ENCODE measurements at regions not wholly inside any gene's neighbourhood (a gene's known extent, or its start where the extent isn't known, plus 50 kb on each side); places are given as distances from the start of the nearest gene placed in this dataset.

DNA sequence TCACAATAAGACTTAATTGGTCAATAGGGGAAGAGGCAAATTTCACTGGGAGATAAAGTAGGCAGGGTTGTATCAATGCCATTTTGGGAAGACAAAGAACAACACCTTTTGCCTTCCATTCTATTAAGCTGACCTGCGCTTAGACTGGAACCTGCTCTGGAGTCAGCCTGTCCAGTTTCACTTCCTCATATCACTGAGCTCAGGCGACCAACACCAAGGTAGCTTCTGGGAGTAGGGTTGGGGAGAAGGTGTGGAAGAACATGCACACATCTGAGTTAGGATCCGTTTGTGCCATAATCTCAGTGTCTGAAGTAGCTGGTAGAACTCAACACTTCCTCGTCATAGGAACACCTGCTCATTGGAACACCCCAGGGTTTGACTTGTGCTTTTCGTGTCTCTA lies 527.4 kb upstream of the IGFBP3 start:
- TF ChIP-seq, protein P1, sequence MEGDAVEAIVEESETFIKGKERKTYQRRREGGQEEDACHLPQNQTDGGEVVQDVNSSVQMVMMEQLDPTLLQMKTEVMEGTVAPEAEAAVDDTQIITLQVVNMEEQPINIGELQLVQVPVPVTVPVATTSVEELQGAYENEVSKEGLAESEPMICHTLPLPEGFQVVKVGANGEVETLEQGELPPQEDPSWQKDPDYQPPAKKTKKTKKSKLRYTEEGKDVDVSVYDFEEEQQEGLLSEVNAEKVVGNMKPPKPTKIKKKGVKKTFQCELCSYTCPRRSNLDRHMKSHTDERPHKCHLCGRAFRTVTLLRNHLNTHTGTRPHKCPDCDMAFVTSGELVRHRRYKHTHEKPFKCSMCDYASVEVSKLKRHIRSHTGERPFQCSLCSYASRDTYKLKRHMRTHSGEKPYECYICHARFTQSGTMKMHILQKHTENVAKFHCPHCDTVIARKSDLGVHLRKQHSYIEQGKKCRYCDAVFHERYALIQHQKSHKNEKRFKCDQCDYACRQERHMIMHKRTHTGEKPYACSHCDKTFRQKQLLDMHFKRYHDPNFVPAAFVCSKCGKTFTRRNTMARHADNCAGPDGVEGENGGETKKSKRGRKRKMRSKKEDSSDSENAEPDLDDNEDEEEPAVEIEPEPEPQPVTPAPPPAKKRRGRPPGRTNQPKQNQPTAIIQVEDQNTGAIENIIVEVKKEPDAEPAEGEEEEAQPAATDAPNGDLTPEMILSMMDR (IDR thresholded peaks at IDR 0.05): no peak
- TF ChIP-seq POLR2A (IDR thresholded peaks at IDR 0.05): no peak
- no peak for TF ChIP-seq EP300 (IDR thresholded peaks at IDR 0.05)
